ENCODE measurements at regions not wholly inside any gene's neighbourhood (a gene's known extent, or its start where the extent isn't known, plus 50 kb on each side); places are given as distances from the start of the nearest gene placed in this dataset.

DNA sequence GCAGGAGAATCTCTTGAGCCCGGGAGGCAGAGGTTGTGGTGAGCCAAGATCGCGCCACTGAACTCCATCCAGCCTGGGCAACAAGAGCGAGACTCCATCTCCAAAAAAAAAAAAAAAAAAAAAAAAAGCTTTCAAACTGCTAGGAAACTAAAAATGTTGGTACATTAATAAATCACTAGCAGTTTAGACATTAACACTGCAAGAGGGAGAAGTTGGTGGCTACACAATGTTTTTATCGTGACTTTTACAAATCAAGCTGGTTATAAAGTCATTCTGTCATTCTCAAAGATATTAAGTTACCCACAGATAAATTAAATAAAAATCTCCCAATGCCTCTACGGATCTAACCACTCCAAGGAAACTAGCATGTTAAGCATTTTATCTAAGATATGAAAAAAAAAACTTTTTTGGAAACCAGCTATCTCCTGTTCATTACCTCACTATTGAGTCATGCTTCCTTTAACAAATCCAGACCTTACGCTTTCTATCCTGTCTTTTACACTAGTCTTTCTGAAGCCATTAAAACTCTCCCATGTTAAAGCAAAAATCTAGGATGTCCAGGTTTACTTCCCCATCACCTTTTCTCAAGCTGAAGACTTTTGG lies 85.9 kb upstream of the SMURF2 start (continued):
- TF ChIP-seq ZBTB33 (IDR thresholded peaks at IDR 0.05; ENCODE audit: borderline replicate concordance, low read depth) (no peak), ELF1 (IDR thresholded peaks at IDR 0.05) (no peak)
- TF ChIP-seq, protein P1, sequence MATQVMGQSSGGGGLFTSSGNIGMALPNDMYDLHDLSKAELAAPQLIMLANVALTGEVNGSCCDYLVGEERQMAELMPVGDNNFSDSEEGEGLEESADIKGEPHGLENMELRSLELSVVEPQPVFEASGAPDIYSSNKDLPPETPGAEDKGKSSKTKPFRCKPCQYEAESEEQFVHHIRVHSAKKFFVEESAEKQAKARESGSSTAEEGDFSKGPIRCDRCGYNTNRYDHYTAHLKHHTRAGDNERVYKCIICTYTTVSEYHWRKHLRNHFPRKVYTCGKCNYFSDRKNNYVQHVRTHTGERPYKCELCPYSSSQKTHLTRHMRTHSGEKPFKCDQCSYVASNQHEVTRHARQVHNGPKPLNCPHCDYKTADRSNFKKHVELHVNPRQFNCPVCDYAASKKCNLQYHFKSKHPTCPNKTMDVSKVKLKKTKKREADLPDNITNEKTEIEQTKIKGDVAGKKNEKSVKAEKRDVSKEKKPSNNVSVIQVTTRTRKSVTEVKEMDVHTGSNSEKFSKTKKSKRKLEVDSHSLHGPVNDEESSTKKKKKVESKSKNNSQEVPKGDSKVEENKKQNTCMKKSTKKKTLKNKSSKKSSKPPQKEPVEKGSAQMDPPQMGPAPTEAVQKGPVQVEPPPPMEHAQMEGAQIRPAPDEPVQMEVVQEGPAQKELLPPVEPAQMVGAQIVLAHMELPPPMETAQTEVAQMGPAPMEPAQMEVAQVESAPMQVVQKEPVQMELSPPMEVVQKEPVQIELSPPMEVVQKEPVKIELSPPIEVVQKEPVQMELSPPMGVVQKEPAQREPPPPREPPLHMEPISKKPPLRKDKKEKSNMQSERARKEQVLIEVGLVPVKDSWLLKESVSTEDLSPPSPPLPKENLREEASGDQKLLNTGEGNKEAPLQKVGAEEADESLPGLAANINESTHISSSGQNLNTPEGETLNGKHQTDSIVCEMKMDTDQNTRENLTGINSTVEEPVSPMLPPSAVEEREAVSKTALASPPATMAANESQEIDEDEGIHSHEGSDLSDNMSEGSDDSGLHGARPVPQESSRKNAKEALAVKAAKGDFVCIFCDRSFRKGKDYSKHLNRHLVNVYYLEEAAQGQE (IDR thresholded peaks at IDR 0.05; ENCODE audit: low read depth, low read length), result no peak

GRCh38 chr17:64742326-64742725 lies 80.2 kb upstream of the SMURF2 start:
- no peaks in the 10 kb centered on the region for H3K27me3 ChIP-seq (ENCODE audit: insufficient read depth)
- H3K4me2 ChIP-seq, result no peak overlapping the region
- H3K9me3 ChIP-seq, result no peaks in the 10 kb centered on the region
- H3K9ac ChIP-seq, result no peak overlapping the region
- peak overlapping the region; percentile 55 to 74; a peak in 3 of 4 replicates for H3K27ac ChIP-seq (ENCODE audit: low read depth in 2 of 2, low read length in 1 of 2)
- CTCF ChIA-PET, result no interaction called here
- H3K9me2 ChIP-seq, result no peaks in the 10 kb centered on the region
- no peaks in the 10 kb centered on the region for H3K79me2 ChIP-seq (ENCODE audit: insufficient read depth)
- no peak overlapping the region for H2AFZ ChIP-seq (ENCODE audit: low read depth)
- no peaks in the 10 kb centered on the region for H3K36me3 ChIP-seq (replicated peaks in 1 of 2; ENCODE audit: control insufficient read depth in 1 of 2, insufficient read depth in 2 of 2, low read length in 1 of 2)
- no peak for DNase-seq
- H3F3A ChIP-seq (replicated peaks; ENCODE audit: insufficient read depth), result peaks cover 36% of the 10 kb centered on the region
- TF ChIP-seq JUND (IDR thresholded peaks at IDR 0.05), result no peak
- TF ChIP-seq FOXM1 (IDR thresholded peaks at IDR 0.05; ENCODE audit: low read depth), result no peak
- no peak for TF ChIP-seq NRF1 (IDR thresholded peaks at IDR 0.05; ENCODE audit: low read depth, low read length)
- TF ChIP-seq TAF1 (IDR thresholded peaks at IDR 0.05; ENCODE audit: borderline replicate concordance, low read depth, low read length), result no peak
- TF ChIP-seq, protein P2, sequence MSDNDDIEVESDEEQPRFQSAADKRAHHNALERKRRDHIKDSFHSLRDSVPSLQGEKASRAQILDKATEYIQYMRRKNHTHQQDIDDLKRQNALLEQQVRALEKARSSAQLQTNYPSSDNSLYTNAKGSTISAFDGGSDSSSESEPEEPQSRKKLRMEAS (IDR thresholded peaks at IDR 0.05; ENCODE audit: low read depth), result no peak
- no peak for TF ChIP-seq USF1 (IDR thresholded peaks at IDR 0.05; ENCODE audit: borderline replicate concordance, low read depth)
- TF ChIP-seq YY1 (IDR thresholded peaks at IDR 0.05; ENCODE audit: low read depth), result no peak
- no peak for TF ChIP-seq RCOR1 (IDR thresholded peaks at IDR 0.05; ENCODE audit: low read length)
- TF ChIP-seq MXI1 (IDR thresholded peaks at IDR 0.05; ENCODE audit: low read depth, low read length), result no peak
- TF ChIP-seq PBX3 (IDR thresholded peaks at IDR 0.05), result no peak
- no peak for TF ChIP-seq ZBTB33 (IDR thresholded peaks at IDR 0.05; ENCODE audit: borderline replicate concordance, low read depth)
- TF ChIP-seq TCF12 (IDR thresholded peaks at IDR 0.05), result no peak
- TF ChIP-seq CTCF (IDR thresholded peaks at IDR 0.05), result no peak
- TF ChIP-seq SMC3 (IDR thresholded peaks at IDR 0.05; ENCODE audit: low read depth, low read length), result no peak
- no peak for TF ChIP-seq EP300 (IDR thresholded peaks at IDR 0.05; ENCODE audit: borderline replicate concordance in 1 of 2, low read depth in 1 of 2, low read length in 1 of 2)
- no peak for TF ChIP-seq GATA2 (CRISPR knock-in tag; IDR thresholded peaks at IDR 0.05)
- TF ChIP-seq RFX5 (IDR thresholded peaks at IDR 0.05; ENCODE audit: low read length), result no peak
- TF ChIP-seq ELF1 (IDR thresholded peaks at IDR 0.05), result no peak
- H3K4me1 ChIP-seq (ENCODE audit: control insufficient read depth in 1 of 2, insufficient read depth in 2 of 2, low read depth in 1 of 2, low read length in 1 of 2), result peaks cover 2 to 34% of the 10 kb centered on the region in 2 experiments; a peak in 3 of 4 replicates
- H3K4me3 ChIP-seq (ENCODE audit: low read depth in 2 of 2, low read length in 1 of 2), result no peak overlapping the region
- POLR2A ChIA-PET, result no interaction called here
- 87% methylated on average over 7 of the region's 7 CpGs for WGBS (ENCODE audit: low lambda C conversion rate)
- H4K20me1 ChIP-seq (ENCODE audit: insufficient read depth), result no peaks in the 10 kb centered on the region

Measured in SK-N-SH (cell line).